ENCODE measurements at regions not wholly inside any gene's neighbourhood (a gene's known extent, or its start where the extent isn't known, plus 50 kb on each side); places are given as distances from the start of the nearest gene placed in this dataset.
"Not testable (repeated sequence)": the region's sequence is repeated elsewhere in the genome, so short reads cannot be mapped to it uniquely, and the experiment has no call there.

DNA sequence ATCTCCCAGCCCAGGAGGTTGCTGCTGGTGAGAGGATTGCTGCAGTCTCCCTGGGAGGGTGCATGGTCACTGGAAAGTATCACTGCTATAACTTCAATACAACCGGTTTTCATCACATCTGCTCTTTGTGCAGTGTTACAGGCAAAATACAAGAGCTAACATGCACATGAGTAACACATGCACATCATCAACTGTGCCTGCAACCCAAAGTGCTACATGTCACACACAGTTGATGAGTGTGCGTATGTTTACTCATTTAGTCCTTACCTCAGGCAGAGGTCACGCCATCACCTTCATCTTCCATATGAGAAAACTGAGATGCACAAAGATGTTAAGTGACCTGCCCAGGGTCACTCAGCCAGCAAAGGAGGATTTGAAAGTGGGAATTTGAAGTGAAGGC is 277.7 kb downstream of the FAM72C start:
- DNase-seq = no peak

DNA sequence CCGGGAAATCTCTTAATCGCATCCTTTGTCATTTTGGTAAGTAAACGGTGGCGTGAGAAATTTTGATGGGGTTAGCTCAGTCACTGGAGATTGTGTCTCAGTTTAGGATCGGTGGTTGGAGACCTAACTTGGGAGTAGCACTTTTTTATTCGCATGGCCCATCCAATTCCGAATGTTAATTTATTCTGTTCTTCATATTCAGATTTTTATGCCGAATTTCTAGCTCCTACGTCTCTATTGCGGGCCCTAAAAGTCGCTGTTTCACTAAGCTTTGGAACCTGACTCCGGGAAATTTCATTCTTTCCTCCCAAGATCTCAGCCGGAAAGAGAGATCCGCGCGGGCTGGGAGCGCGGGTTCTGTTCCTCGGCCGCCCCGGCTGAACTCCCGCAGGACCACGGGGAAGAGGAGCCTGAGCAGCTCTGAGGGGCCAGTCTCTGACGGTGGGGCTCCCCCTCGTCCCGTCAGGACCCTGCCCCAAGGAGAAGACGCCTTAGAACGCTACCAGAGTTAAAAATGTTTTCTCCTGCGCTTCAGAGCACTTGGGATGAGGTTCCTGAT is 279.7 kb downstream of the FAM72C start:
- DNase-seq = no peak

DNA sequence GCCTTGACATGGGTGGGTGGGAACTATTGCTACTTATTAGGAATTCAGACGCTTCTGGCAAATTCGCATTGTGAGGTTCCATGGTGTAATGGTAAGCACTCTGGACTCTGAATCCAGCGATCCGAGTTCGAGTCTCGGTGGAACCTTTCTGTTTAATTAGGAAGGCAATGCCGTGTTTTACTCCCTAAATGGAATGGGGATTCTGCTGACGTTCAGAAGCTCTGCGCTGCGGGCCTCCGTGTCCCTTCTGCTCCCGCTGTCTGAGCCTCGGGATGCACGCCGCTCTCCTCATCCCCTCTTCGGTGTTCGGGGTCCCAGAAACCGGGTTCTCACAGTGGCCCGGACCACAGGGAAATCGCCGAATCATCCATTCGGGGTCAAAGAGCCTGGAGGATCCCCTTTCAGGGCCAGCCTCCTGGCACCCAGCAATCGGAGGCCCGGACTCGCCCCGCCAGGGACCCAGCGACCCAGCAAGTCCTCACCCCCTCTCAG is 280.3 kb downstream of the FAM72C start:
- peak; percentile 15 for DNase-seq

DNA sequence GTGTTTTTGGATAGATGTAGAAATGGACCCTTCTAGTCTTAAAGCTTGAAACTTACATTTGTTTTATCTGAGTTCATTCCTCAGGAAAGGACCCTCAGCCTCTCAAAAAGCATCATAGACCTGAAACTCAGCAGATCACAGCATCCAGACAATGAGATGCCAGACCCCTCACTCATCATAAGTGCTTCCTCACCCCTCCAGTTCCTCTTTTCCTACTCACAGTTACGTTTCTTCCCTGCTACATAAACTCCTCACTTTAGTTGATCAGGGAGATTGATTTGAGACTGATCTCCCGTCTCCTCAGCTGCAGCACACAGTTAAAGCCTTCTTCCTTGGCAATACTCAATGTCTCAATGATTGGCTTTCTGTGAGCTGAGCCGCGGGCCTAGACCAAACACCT is 282.0 kb downstream of the FAM72C start:
- DNase-seq = no peak

DNA sequence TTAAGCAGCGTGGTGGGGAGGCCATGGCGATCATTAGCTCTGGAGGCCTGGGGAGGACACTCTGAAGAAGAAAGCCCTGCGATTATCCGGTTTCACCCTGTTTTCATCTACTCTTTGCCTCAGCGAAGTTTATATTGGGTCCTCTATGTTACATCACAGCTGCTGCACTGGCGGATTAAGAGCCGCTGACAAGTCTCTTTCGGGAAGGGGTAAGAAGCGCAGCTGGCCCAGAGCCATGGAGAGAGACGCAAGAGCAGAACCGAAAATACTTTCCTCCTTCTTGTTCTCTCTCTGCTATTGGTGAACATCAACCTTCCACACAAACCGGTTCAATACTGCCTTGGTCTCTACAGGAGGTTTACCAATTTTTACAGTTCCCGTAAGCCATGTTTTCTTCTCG is 291.5 kb downstream of the FAM72C start:
- DNase-seq = no peak

DNA sequence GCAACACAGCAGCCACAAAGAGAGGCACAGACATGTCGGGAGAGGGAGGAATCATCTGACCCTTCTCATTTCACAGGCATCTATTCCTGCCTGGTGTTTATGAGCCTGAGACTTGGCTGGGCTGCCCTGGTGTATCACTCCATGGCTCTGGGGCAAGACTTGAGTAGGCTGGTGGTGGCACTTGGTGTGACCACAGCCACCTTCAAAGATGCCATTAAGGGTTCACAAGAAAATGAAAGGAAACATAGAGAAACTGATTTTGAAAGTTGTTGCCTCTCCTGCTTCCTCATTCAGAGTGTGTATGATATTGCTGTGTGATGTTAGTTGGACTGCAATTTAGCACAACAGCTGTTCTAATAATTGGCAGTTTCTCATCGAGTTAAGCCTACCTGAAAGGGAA is 298.8 kb downstream of the FAM72C start:
- DNase-seq = no peak

DNA sequence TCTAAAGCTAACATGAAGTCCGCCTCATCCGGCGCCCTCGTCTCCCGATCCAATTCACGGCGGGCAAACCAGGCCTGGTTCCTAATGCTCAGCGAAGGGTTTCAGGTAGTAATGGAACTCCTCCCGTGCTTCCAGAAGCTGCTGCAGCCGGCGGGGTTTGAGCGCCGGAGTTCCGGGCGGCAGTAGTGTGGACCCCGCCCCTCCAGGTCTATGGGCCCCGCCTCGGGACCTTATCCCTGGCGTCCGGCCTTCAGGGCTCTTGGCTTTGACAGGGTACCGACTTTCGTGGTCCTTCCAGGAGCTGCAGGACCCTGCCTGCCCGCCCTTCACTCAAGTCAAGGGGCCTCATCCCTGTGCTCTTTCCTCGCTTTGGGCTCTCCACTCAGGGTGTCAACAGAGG is 304.1 kb downstream of the FAM72C start:
- no peak for DNase-seq

DNA sequence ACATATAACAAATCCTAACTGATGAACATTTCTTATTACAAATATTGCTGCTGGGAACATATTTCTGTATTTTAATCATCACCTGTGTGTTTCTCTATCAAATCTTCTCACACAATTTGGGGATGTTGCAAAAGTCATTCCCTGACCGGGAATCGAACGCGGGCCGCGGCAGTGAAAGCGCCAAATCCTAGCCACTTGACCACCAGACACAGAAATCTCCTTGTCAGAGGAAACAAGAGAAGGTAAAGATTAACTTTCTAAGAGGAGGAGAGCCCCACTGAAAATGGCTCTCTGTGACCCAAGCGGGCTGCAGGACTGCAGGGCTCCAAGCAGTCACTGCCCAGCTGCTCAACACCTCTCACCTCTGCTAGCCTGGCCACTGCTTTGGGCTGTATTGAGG is 304.9 kb downstream of the FAM72C start:
- DNase-seq = no peak

DNA sequence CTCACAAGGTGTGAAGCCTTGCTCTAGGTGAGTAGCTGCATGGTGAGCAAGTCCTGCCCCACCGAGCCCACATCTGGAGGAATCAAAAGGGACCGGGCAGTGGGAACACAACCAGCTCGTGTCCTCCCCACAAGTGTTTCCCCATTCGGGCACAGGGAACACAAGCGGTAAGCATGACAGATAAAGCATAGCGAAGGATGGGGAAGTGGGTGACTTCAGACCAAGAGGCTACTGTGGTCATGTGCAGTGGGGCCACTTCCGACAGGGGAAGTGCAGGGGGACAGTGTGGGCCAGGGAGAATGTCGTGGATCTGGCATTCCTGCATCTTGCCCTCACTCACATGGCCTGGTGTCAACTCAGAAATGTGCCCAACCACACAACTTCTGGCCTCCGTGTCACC is 306.2 kb downstream of the FAM72C start:
- no peak for DNase-seq

DNA sequence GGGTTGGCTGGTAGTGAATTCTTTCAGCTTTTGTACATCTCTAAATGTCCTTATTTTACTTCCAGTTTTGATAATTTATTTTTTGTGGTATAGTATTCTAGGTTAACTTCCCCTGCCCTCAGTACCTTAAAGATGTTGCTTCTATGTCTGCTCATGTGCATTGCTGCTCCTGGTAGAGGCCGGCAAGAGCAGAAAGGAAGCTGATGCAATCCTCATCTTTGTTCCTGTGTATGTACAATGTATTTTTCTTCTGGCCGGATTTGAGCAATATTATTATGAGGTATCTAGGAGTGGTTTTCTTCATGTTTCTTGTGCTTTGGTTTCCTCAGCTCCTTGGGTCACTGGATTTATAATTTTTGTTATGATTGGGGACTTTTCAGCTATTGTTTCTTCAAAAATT is 308.7 kb downstream of the FAM72C start:
- DNase-seq = not testable (repeated sequence)

DNA sequence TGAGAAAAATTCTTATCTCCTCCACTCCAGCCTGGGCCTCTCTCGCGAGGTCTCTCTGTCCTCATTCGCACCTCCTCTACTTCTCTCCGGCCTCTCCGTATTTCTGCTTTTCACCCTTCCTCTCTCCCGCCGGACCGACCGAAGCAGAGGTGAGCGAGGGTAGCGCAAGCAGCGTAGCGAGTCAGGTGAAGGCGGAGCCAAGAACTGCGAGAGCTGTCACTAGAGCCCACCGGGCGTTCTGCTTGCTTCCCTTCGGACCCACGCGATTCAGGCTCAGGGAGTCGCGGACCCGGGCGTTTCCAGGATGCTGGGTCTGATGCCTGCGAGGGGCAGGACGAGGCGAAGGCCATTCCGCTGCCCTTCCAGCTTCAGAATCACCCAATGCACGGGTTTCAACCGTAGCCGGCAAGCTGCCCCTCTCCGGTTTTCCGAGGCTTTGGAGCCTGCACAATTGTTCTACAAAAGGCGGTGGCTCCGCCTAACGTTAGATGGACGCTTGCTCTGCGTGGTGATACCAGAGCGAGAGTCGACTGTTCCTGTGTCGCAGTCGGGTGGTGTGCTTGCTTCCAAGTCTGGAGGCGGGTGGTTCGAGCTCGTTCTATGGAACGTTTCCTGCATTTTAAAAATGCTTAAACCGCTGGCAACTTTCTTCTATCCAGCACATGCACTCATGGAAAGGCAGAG is 310.2 kb downstream of the FAM72C start:
- DNase-seq = no peak

DNA sequence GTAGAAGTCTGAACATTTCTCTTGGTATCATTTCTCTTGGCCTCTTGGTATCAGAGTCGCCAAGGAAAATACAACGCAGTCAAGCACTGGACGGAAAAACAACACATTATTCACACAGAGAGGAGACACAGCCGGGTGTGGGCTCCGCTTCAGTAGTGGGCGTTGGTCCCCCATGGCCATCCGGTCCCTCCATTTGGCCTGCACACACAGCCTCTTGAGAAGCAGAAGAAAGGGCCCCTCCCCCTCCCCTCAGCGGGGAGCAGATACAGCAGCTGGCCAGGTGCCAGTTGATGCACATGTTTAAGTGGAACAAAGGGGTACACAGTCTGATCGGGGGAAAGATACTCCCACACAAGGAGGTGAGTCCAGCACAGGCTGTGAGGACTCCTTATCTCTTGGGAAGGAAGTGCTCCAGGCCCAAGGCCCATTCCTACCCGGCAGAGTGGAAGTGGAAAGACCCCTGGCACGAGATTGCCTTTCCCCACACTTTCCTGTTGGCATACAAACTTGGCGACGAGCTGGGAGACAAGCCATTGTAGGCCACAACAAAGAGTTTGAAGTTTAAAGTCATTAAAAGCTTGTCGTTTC is 311.3 kb downstream of the FAM72C start:
- no peak for DNase-seq

DNA sequence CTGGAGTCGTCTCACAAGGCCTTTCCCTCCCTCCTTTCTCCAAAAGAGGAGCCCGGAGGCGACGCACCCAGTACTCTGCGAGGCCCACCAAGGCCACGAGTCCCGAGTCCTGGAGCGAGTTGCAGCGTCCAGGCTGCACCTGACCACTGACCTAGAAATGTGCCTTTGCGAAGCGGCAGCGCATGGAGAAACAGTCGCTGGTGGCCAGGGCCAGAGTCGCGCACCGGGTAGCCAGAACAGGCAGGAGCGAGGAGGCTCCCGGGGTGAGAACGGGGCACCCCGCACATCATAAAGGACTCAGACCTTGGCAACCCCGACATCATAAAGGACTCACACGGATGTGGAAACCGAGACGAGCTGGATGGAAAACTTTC is 318.4 kb downstream of the FAM72C start:
- DNase-seq = no peak

DNA sequence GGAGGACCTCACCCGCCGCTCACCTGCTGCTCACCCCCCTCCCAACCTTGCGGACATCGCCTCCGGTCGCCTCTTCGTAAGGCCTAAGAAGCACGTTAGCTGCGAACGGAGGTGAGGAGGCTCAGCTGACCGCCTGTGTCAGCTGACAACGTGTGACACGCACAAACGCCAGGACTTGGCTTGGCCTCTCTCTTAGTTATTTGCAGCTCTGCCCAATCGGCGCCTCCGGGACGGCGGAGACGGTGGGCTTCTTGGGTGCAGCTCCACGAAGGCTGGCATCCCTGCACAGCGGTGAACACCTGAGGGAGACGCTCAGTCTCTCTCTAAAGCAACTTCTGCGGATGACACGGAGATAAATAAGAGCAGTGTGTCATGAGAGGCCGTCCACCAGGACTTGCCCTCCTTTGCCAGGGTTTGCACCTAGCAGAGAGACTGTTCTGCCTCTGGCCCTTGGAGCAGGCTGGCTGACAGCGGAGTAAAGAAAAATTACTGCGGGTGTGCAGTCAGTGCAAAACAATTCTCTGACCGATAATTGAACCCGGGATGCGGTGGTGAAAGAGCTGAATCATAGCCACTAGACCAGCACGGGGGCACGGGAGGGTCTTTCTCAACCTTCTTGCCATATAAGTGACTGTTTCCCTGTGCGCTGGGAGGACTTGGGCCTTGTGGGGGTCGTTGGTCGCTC is 318.9 kb downstream of the FAM72C start:
- DNase-seq = no peak

DNA sequence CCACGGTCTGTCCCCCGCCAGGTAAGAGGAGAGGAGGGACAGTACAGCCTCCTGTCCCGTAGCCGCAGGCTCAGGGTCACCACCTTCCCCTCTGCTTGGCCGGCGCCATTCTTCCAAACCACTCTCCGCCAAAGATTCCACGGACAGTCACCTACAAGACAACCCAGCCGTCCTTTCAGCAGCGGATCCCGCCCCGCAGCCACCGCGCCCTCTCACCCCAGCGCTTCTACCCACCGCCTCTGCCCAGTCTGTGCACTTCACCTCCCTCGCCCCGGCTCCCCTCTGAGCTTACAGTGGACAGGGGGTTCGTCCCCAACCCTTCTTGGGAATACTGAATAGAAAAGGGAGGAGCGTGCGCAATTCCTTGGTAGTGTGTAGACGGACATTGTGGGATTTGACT is 319.6 kb downstream of the FAM72C start:
- DNase-seq = no peak

DNA sequence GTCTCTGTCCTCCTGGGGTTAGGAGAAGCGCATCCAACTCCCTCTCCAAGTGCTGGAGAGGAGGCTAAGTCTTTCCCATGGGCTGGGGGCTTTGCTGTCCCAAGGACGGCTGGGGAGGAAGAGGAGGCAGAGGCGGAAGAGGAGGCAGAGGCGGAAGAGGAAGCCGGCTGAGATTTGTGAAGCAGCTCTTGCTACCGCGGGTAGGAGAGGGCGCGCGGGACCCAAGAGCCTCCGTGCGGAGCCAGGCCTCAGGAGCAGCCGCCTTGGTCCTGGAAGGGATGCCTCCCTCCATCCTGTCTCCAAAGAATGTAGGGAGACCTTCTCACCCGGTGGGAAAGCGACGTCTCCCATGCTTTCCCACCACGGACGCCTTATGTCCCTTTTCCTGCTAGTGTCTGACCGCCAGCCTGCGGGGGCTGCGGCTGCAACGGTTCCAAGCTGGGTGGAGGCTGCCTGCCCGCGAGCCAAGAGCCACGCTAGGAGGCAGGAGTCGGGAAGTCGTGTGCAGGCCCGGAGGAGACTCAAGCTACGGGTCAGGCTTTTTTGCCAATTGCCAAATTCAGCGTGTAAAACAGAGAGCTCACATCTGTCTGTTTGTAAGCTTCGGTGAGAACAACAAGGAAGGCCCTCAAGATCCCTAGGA is 320.3 kb downstream of the FAM72C start:
- no peak for DNase-seq

DNA sequence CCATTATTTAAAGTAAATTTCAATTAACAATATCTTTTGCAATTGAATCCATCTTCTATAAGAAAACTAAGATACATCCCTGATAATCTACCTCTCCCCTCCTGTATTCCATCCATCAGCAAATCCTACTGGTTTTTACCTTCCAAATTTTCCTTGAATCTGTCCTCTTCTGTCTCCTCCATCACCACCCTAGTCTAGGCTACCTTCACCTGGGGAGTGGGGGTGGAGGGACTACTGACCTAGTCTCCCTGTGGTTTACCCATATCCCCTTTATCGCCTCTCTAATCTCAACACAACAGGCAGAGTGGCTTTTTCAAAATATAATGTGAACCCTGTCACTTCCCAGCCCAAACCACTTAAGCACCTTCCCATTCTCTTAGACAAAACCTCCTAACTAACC is 327.8 kb downstream of the FAM72C start:
- DNase-seq = not testable (repeated sequence)

DNA sequence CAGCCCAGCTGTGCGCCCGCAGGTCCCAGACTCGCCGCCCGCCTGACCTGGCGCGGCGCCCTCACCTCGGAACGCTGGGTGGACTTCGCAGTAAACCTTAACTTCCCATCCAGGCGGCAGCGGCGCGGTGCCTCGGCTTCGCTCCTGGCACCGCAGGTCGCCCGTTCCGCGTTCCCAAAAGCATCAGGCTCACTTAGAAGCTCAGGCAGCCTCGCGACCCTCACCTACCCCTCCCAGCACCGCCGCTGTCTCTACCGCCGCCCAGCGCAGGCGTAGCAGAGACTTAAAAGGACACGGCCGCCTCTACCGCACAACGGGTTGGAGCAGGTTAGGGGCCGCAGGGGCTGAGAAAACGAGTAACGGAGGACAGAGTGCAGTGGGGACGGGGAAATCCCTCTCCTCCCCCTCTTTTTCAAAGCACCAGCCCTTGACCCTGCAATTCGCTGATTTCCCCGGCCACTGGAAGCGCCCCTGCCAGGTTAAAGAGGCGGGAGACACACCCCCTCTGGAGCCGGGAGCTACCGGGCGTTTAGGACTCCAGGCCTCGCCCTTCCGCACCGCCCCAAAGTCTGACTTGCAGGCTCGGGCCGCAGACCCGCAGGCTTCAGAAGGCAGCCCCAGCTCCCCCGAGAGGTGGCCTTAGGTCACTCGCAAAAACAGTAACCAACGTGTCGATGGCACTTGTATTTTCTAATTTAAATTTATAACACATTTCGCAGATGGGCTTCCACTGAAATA is 328.5 kb downstream of the FAM72C start:
- no peak for DNase-seq

DNA sequence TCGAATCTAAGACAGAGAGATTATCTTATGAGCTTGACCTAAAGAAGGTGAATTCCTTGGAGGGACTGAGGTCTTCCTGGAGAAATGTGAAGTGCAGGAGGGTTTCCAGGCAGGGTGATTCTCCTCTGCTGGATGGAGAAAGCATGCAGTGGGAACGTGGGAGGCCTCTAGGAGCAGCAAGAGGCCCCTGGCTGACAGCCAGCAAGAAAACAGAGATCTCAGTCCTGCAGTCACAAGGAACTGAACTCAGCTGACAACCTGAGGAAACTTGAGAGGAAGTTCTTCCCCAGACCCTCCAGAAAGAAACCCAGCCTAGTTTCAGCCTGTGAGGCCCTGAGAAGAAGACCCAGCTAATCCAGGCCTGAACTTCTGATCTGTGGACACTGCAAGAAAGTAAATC is 345.9 kb downstream of the FAM72C start:
- no peak for DNase-seq

DNA sequence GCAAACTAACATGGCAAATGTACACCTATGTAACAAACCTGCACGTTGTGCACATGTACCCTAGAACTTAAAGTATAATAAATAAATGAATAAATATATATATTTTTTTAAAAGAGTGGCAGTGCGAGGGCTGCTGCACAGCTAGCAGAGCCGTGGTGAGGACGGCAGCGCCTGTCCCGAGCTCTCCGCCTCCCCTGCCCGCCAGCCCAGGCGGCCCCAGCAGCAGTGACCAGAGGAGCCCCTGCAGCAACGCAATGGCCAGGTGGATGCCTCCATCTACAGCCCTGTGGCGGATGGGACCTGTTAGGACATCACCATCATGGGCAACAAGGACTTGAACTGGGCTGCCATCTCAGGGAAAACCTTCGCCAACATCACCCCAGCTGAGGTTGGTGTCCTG is 351.9 kb downstream of the FAM72C start:
- DNase-seq = no peak

DNA sequence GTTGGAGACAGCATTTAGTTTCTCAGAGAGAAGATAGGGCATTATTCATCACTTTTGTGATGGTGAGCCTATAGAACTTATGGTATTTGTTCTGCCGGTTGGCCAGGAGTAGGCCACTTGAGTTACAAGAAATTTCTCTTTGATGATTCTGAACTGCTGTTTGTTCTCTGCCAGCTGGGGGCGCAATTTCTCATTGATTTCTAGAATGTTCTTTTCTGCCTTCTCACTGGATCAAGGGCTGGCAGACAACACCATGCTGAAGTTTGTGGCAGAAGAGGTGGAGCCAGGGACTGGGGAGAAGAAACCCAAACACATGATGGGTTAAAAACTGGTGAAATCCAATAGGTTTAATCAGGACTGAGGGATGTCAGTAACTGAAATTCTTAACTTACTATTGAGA is 360.6 kb downstream of the FAM72C start:
- DNase-seq = no peak

DNA sequence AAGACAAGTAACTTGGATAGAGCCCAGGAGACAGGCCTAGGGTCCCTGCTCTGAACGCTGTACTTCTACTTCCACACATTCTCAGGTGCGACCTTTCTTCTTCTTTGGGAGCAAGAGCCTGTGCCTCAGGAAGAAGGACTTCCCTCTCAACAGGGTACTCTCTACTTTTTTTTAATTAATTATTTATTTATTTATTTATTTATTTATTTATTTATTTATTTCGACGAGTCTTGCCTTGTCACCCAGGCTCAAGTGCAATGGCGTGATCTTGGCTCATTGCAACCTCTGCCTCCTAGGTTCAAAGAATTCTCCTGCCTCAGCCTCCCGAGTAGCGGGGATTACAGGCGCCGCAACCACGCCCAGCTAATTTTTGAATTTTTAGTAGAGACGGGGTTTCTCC is 361.6 kb downstream of the FAM72C start:
- DNase-seq = no peak

DNA sequence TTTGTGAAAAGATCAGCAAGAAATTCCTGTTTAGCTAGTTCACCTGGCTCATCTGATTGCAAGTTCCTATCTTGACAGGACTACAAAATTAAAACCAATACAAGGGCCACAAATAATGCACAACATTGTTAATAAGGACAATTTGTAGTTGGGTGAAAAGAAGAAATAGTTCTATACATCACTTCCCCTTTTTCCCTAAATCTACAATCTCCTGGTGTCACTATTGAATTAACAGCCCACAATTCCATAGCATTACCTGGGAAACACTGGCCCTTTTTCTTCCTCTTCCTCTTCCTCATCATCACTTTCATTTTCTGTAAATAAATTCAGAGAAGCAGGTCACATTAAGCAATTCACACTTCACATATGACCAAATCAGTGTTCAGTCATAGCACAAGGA is 366.9 kb downstream of the FAM72C start:
- no peak for DNase-seq
